ENCODE measurements at regions not wholly inside any gene's neighbourhood (a gene's known extent, or its start where the extent isn't known, plus 50 kb on each side); places are given as distances from the start of the nearest gene placed in this dataset.
A peak's percentile ranks its signal among the peaks of the same experiment; 100 is the strongest.

GRCh38 chr9:86893811-86894490, 53.4 kb downstream of the GAS1 start:
- DNase-seq: no peak

DNA sequence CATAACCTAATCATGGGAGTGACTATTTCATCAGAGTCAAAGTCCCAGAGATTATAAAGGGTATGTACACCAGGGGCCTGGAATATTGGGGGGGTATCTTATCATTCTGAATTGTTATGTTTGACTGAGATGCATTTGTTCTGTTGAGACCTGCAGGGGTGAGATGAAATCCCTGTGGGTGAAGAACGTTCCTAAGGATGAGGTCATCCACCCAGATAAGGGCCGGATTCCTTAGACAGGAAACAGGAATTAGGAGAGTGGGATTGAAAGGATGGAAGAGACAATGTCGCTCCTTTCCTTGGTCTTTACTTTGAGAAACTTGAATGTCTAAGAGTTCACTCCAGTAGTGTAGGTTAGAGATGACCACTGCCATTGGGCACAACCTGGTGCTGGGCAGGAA, 54.7 kb downstream of the GAS1 start:
- DNase-seq: no peak

DNA sequence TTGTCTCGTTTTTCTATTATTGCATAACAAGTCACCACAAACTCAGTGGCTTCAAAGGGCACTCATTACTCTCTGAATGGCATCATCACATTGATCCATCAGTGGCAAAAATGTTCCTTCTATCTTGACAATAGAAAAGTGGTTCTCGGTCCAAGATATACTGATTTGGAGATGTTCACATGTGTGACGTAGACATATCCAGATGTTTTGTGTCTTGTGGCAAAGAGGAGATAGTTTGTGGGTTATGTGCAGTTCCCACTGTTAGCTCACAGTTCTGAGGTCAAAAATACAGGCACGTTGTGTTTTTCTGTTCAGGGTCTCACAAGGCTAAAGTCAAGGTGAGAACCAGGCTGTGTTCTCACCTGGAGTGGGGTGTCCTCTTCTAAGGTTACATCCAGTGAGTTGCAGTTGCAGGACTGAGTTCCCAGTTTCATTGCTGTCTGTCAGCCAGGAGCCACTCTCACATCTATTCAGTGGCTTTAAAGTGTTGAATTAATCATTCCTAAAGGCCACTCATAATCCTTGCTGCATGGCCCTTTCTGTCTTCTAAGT, 55.3 kb downstream of the GAS1 start:
- DNase-seq: no peak

DNA sequence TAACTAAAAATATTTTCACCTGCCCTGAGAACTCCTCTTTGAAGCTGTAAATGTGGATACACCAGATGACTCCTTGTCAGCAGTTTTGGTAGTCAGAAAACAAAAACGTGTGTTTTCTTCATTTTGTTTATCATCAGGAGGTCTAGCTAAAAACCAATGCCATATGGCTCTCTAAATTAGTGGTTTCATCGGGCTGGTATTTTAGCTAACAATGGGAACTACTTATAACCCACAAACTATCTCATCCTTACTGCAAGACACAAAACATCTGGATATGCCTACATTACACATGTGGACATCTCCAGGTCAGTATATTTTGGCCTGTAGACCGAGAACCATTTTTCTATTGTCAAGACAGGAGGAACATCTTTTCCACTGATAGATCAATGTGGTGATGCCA, 56.2 kb downstream of the GAS1 start:
- no peak for DNase-seq

DNA sequence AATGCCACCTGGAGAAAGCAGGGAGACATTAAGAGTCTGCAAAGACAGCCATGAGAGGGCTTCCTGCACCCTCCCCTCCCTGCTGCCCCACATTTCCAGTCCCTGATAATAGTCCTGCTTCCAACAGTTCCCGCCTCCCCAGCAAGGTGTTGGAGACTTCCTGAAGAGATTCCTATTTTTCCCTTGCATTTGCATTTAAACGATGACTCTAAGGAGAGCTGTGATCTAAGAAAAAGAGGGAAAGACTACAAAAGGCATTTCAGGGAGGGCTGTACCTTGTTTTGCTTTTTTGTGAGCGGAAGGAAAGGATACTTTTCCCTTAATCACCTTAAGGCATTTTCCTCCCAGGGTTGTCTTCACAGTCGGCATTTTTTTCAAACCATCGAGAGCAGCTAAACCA, 62.1 kb downstream of the GAS1 start:
- no peak for DNase-seq

DNA sequence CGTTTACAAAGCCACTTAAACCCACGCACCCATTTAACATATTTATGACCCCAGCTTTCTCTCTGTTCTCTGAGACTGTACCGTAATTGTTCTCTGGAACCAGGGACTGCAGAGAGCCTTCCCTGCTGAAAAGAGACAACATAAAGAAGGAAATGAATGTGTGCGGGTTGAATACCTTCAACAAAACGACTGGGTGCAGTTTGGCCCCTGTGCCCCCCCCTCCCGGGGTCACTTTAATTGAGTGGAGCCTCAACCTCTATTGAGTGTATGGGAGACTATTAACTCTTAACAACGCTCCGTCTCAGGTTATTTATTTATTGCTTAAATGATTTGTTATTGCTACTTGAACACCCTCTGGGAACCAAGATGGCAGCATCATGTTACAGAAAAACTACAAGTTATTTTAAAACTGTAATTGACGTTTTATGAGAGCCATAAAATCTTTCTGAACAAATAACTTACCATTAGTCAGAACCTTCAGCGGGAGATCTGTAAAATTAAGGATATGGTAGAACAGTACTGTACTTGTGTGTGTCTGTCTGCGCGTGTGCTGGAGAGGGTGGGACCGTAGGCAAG, 70.6 kb downstream of the GAS1 start:
- no peak for DNase-seq

DNA sequence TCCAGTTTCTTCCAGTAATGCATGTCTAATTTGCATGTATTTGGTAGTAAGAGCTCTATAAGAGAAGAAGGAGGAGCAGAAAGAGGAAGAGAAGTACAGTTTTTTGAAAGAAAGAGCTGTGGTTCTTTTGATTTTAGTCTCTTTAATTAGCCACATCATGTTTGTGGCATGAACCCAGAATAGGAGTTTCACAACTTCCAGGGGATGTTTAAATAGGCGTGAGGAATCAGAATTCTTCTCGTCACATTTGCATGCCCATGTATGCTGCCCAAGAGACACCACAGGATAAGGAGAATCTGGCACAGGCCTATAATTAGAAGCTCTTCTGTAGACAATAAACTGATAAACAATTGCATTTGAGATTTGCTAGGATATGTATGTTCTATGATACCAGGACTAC, 78.7 kb downstream of the GAS1 start:
- DNase-seq: no peak

DNA sequence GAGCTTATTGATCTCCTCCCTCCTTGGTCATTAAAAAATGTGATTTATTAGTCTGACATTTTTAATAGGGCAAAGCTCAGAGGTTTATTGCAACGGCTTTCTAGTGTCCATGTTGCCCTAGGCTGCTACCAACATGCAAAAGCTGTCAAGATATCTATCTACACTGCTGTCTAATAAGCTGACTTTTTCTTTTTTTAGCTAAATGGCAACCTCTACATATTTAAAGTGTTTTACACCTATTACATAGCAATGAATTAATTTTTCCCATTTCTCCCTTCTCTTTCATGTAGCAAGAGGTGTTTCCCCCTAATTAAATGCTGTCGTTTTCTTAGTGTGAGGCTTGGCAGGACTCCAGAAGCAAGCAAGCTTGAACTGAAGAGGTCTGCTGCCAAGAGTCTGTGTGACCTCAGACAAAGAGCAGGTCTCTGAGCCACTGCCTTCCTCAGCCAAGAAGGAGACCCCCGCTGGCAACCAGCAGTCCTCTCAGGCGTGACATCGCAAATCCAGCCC, 79.4 kb downstream of the GAS1 start:
- DNase-seq: no peak

DNA sequence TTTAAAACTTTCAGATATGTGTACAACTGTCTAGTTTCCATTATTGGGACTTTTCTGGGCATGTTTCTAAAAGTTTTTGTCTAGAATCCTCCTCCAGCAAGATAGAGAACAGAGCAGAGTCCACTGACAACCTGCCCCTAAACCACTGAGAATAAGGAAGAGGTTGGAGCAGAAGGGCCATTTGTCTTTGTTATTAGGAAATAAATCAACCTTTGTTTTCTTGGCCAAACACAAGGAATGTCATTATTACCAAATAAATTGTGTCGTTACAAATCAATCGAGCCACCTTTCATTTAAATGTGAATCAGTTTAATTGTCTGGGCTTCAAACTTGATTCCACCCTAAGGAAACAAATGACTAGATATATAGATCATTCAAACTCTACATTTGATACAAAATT, 81.4 kb downstream of the GAS1 start:
- no peak for DNase-seq

GRCh38 chr9:86860006-86860405, 87.3 kb downstream of the GAS1 start:
- DNase-seq: no peak

DNA sequence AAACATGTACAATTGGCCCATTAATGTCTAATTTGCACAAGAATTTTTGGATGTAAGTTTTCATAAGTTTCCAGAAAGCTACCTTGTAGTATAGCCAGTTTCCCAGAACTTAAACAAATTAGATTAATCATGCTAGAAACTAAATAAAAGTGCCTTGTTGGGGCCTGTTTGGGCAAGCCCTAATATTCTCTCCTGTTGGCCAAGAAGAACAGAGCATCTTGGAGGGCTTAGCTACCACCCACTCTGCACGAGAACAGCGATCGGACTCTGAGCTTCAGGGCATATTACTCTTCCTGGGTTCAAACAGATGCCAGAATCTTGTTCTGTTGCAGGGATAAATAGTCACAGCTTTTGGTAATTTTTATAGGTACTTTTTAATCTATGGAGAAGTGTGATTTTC, 88.2 kb downstream of the GAS1 start:
- DNase-seq: no peak

DNA sequence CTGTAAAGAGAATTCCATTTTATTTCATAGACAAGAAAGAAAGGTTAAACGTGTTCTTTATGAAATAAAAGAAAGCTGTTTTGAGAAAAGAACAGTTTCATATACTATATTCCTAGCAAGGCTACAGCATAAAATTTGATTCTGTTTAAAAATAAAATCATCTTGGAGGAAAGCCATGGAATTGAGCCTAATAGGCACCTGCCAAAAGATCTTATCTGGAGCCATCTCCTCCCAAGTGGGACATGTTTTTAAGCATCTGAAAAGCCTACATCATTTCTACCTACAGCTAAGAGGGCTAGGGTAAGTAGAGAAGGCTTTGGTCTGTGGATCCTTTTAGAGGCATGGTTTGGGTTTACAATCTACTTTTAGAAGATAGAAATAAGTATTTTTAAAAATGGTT, 89.3 kb downstream of the GAS1 start:
- no peak for DNase-seq

DNA sequence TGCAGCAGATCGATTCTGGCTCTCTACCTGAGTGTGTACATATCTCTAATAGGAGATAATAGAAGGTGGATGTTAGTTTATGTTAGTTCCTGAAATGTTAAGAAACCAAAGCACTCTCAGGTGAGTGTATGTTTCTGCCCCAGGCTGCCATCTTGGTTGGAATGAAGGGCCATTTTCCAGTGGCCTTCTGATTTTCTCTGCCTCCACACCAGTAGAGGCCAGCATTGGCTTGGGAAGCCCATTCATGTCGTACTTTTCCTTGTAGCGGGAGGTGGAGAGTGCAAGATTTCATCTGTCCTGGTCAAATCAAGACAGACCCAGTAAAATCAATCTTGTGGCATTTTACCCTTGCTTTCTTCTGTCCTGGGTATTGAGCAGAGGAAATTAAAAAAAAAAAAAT, 91.0 kb downstream of the GAS1 start:
- DNase-seq: no peak

GRCh38 chr9:86854898-86855523, 92.3 kb downstream of the GAS1 start:
- peak in 1 of 2 experiments; percentile 28 for DNase-seq

- no peak for DNase-seq
Measured at GRCh38 chr9:86846656-86847055, 100.7 kb downstream of the GAS1 start.

DNA sequence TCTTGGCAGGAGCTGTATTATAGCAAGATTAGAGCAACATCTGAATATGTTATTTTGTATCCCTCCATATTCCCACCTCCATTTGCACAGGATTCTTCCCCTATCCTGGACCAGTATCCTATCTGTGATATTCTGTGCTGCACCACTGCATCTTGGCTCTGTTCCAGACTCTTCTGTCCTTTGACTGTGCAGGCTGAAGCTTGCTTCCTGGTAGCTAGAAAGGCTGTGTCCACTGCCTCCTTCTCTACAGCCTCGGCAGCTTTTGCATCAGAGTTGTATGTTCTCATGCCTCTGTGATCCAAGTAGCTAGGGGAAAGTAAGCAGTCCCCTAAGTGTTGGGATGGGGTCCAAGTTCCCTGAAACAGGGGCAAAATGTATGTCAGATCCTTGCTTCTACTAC, 104.1 kb downstream of the GAS1 start:
- DNase-seq: no peak

DNA sequence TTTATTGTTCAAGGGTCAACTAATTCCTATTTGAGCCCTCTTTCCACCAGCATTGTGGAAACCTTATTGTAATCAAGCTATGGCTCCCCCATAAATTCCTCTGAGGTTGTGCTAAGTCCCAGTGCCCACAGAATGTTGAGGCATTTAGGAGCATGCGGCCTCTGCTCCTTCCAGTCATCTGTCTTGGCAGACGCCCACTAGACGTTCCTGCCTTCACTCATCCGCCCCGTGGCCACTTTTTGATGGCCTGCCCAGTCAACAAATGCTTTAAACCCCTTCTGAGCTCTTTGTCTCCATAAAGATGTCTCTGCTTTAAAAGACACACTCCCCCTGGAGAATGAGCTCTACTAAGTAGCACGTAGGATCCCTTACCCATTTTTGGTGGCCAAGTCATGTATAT, 104.7 kb downstream of the GAS1 start:
- no peak for DNase-seq

DNA sequence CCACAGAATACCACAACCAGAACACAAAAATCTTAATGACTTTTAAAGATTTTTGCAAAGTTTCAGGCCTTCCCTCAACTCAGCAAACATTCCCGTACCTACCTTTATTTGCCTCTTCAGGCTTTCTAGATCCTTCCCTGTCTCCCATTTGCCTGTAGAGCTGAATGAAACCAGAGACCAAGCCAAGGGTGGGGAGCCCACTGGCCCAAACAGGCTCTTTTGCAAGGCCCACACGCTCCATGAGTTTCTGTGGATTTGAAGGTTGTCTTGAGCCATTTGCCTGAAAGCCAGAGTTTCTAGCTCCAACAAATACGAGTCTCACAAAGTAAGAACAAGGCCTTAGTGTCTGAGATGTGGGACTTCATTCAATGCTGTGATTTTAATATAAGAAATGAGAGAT, 107.8 kb downstream of the GAS1 start:
- no peak for DNase-seq

- DNase-seq: no peak
Measured at GRCh38 chr9:86838519-86839497, 108.5 kb downstream of the GAS1 start.

DNA sequence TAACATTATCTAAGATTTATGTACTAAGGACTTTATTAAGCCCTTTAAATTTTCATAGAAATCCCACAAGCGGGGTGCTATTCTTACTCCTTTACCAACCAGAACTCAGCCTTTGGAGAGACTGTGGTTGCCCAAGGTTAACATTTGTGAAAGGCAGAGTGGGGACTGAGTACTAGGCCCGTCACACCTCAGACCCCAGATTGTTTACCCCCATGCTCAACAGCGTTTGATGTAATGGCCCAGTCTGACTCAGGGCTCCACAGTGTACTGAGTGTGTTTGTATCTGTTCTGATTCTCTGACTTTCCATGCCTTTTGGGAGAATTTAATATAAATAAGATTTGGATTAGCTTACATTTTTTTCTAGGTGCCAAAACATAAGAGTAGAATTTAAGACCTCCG, 110.0 kb downstream of the GAS1 start:
- no peak for DNase-seq

- no peak for DNase-seq
Measured at GRCh38 chr9:86836797-86837196, 110.5 kb downstream of the GAS1 start.

- no peak for DNase-seq
Measured at GRCh38 chr9:86836266-86836665, 111.0 kb downstream of the GAS1 start.

- DNase-seq: no peak
Measured at GRCh38 chr9:86830356-86830755, 117.0 kb downstream of the GAS1 start.
